NOMO-1 treated with DMSO at 0.1 percent for 48 hours (cell line): ENCODE measurements at regions not wholly inside any gene's neighbourhood (a gene's known extent, or its start where the extent isn't known, plus 50 kb on each side); places are given as distances from the start of the nearest gene placed in this dataset.

ENCODE experiments used
- DNase-seq: peaks from one replicate; lab custom pipeline; 2025; ENCODE audit not compliant: unreplicated experiment; lab: John Stamatoyannopoulos, UW

GRCh38 chr7:50166997-50167965, 74.2 kb upstream of the ZPBP start:
- DNase-seq = no peak

GRCh38 chr7:50164559-50165170, 71.6 kb upstream of the ZPBP start:
- no peak for DNase-seq

- no peak for DNase-seq
Observed at GRCh38 chr7:50160206-50160605, 67.2 kb upstream of the ZPBP start.

GRCh38 chr7:50159154-50159553, 66.1 kb upstream of the ZPBP start:
- DNase-seq = no peak

- no peak for DNase-seq
Observed at GRCh38 chr7:50156706-50157105, 63.7 kb upstream of the ZPBP start.

- no peak for DNase-seq
Observed at GRCh38 chr7:50156163-50156562, 63.1 kb upstream of the ZPBP start.

GRCh38 chr7:50155755-50156154, 62.7 kb upstream of the ZPBP start:
- DNase-seq = no peak

- DNase-seq = no peak
Observed at GRCh38 chr7:50153995-50154394, 60.9 kb upstream of the ZPBP start.

GRCh38 chr7:50153148-50153547, 60.1 kb upstream of the ZPBP start:
- DNase-seq = no peak

- DNase-seq = no peak
Observed at GRCh38 chr7:50152486-50152885, 59.4 kb upstream of the ZPBP start.

- no peak for DNase-seq
Observed at GRCh38 chr7:50151661-50152060, 58.6 kb upstream of the ZPBP start.

- DNase-seq = no peak
Observed at GRCh38 chr7:50151001-50151400, 58.0 kb upstream of the ZPBP start.

GRCh38 chr7:50149369-50149768, 56.3 kb upstream of the ZPBP start:
- no peak for DNase-seq

- DNase-seq = no peak
Observed at GRCh38 chr7:50147951-50148808, 55.1 kb upstream of the ZPBP start.

- DNase-seq = no peak
Observed at GRCh38 chr7:50146692-50147091, 53.6 kb upstream of the ZPBP start.

GRCh38 chr7:50145801-50146338, 52.8 kb upstream of the ZPBP start:
- no peak for DNase-seq

GRCh38 chr7:50145226-50145625, 52.2 kb upstream of the ZPBP start:
- no peak for DNase-seq
